Cardiac fibroblast (primary cell): ENCODE measurements at regions not wholly inside any gene's neighbourhood (a gene's known extent, or its start where the extent isn't known, plus 50 kb on each side); places are given as distances from the start of the nearest gene placed in this dataset.
"Not testable (repeated sequence)": the region's sequence is repeated elsewhere in the genome, so short reads cannot be mapped to it uniquely, and the experiment has no call there.

Experiments used
- DNase-seq, 2 donors: peaks; one replicate each; pipeline versions ENCODE4 v3.0.0 to v3.0.0-alpha.2; 2010; ENCODE audit warnings: low read depth in 2 of 2
- H3K4me3 ChIP-seq, 2 donors: replicated peaks in 1 of 2; 1 replicate in 1 of 2; 2 replicates in 1 of 2; pipeline ENCODE4 v1.5.1; 2011; ENCODE audit warnings: low read depth in 2 of 2, low read length in 2 of 2, mild to moderate bottlenecking in 2 of 2, moderate library complexity in 1 of 2
- CTCF ChIP-seq: IDR thresholded peaks from one replicate; pipeline ENCODE4 v1.5.1; 2011; ENCODE audit warnings: low read depth, mild to moderate bottlenecking, low read length, inconsistent platforms

- no peak overlapping the region for H3K4me3 ChIP-seq
- TF ChIP-seq CTCF = no peak
- peak; percentile 41 to 66 for DNase-seq
These were observed 157.9 kb downstream of the MEX3B start for GRCh38 chr15:81887912-81888311.

- not testable (repeated sequence) for H3K4me3 ChIP-seq, DNase-seq
These were observed 158.6 kb downstream of the MEX3B start for GRCh38 chr15:81887188-81887587.

- no peak for TF ChIP-seq CTCF
- peak in 1 of 2 donors; percentile 33 for DNase-seq
- no peak overlapping the region for H3K4me3 ChIP-seq
These were observed 159.2 kb downstream of the MEX3B start for GRCh38 chr15:81886591-81886990.

- TF ChIP-seq CTCF = no peak
- no peak for DNase-seq
- no peak overlapping the region for H3K4me3 ChIP-seq
These were observed 159.7 kb downstream of the MEX3B start for GRCh38 chr15:81886080-81886479.

- DNase-seq = no peak
- no peak for TF ChIP-seq CTCF
- H3K4me3 ChIP-seq = no peak overlapping the region
These were observed 160.7 kb downstream of the MEX3B start for GRCh38 chr15:81885135-81885534.

- H3K4me3 ChIP-seq = no peak overlapping the region
- no peak for TF ChIP-seq CTCF
- DNase-seq = no peak
These were observed 163.3 kb downstream of the MEX3B start for GRCh38 chr15:81882504-81882903.

- no peak overlapping the region for H3K4me3 ChIP-seq
- DNase-seq = no peak
- TF ChIP-seq CTCF = no peak
These were observed 165.0 kb downstream of the MEX3B start for GRCh38 chr15:81880833-81881232.

GRCh38 chr15:81880314-81880713 is 165.5 kb downstream of the MEX3B start:
- H3K4me3 ChIP-seq = no peak overlapping the region
- no peak for DNase-seq
- no peak for TF ChIP-seq CTCF

GRCh38 chr15:81875717-81876116 is 170.1 kb downstream of the MEX3B start:
- DNase-seq, H3K4me3 ChIP-seq: not testable (repeated sequence)

GRCh38 chr15:81870746-81871106 is 175.1 kb downstream of the MEX3B start:
- not testable (repeated sequence) for DNase-seq, H3K4me3 ChIP-seq

GRCh38 chr15:81870062-81870745 is 175.6 kb downstream of the MEX3B start:
- not testable (repeated sequence) for H3K4me3 ChIP-seq, DNase-seq
